Mucosa of gallbladder (tissue), 1 donor: ENCODE measurements at regions not wholly inside any gene's neighbourhood (a gene's known extent, or its start where the extent isn't known, plus 50 kb on each side); places are given as distances from the start of the nearest gene placed in this dataset.
"Not testable (repeated sequence)": the region's sequence is repeated elsewhere in the genome, so short reads cannot be mapped to it uniquely, and the experiment has no call there.

ENCODE experiments used
- DNase-seq: peaks from one replicate; pipeline ENCODE4 v3.0.0-alpha.2; 2020; ENCODE audit warnings: low spot score
- donor health status: DM: no; HTN: no; CAD: no.

DNA sequence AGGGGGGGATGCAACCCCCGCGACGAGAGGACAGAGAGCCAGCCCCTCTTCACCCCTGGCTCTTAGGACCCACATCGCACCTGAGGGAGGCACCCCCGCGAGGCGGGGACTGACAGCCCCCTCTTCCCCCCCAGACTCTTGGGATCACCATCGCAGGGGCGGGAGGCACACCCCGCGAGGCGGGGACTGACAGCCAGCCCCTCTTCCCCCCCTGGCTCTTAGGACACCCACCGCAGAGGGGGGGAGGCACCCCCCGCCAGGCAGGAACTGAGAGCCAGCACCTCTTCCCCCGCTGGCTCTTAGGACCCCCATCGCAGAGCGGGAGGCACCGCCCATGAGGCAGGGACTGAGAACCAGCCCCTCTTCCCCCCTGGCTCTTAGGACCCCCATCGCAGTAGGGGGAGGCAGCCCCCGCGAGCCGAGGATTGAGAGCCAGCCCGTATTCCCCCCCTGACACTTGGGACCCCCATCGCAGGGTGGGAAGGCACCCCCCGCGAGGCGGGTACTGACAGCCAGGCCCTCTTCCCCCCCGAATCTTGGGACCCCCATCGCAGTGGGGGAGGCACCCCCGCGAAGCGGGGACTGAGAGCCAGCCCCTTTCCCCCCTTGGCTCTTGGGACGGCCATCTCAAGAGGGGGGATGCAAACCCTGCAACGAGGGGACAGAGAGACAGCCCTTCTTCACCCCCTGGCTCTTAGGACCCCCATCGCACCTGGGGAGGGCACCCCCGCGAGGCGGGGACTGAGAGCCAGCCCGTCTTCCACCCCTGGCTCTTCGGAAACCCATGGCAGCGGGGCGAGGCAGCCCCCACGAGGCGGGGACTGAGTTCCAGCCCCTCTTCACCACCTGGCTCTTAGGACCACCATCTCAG lies 2425.1 kb upstream of the PCDH20 start:
- no peak for DNase-seq

DNA sequence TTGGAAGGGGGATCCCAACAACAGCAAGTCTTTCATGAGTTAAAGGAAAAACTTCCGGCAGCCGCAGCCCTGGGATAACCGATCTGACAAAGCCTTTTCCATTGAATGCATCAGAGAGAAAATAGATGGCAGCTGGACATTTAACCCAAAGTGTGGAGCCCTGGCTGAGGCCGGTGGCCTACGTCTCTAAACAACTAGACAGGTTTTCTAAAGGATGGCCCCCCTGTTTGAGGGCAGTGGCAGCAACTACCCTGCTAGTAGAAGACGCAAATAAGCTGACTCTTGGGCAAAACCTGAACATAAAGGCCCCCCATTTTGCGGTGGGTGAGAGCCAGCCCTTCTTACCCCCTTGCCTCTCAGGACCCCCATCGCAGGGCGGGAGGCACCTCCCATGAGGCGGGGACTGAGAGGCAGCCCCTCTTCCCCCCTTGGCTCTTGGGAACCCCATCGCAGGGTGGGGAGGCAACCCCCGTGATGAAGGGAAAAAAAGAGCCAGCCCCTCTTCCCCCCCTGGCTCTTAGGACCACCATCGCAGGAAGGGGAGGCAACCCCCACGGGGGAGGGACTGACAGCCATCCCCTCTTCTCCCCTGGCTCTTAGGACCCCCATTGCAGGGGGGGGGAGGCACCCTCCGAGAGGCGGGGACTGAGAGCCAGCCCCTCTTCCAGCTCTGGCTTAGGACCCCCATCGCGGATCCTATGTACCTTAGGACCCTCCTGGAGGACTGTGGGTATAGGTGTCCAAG lies 2422.9 kb upstream of the PCDH20 start:
- DNase-seq = no peak

GRCh38 chr13:63837701-63838100 lies 2422.1 kb upstream of the PCDH20 start:
- DNase-seq = not testable (repeated sequence)

GRCh38 chr13:63829609-63830008 lies 2414.0 kb upstream of the PCDH20 start:
- not testable (repeated sequence) for DNase-seq

GRCh38 chr13:63821785-63822184 lies 2406.1 kb upstream of the PCDH20 start:
- not testable (repeated sequence) for DNase-seq

DNA sequence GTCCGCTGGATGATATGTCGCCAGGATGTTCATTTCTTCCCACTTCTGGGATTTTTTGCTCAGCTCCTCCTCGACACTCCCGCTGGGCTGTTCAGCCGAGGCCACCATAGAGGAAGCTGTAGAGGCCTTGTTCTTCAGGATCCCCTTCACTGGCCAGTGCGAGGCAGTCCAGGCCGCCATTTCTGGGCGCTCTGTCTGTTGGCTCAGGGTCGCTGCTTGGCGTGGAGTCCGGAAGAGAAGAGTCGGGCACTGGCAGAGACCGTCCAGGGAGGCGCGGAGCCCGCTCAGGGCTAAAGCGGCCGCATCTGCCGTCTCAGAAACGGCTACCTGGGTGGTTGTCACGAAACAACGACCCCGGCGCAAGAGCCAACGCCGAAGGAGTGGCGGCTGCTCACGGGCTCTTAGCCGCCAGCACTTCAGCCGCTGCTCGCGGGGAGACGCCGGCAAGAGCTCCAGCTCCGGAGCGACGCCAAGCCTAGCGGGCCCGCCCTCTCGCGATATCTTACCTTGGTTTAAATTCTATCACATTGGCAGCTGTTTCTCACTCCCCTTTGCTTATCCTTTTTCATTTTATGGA lies 2395.9 kb upstream of the PCDH20 start:
- not testable (repeated sequence) for DNase-seq

DNA sequence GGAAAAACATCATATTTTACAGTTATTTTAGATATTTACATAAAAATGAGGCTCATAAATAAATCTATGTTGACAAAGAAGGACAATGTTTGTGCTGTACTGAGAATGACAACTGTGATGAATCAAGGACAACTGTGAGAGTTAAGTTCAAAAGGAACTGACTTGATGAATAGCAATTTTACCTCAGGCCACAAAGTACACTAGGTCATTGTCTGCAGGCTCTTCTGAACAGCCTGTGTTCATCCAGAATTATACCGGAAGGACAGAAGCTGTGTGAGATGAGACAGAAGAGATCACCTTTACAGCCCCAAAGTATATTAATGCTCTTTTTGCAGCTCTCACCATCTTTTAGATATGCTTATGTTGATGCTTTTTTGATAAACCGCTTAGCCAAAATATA lies 2375.5 kb upstream of the PCDH20 start:
- DNase-seq = not testable (repeated sequence)

DNA sequence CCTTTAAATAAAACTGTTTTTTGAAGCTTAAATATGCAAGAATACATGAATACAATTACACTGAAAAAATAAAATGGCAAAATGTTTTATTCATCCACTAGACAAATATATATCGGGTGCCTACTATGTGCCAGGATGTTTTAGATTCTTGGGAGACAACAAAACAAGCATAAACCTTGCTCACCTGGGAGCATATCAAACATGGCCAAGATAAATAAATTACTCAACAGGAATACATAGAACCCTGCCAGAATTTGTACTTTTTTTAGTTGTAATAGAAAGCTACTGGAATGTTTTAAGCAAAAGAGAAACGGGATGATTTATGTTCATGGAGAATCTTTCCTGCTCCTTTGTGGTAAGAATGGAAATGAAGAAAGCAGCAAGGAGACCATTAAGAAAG lies 2358.5 kb upstream of the PCDH20 start:
- DNase-seq = no peak

DNA sequence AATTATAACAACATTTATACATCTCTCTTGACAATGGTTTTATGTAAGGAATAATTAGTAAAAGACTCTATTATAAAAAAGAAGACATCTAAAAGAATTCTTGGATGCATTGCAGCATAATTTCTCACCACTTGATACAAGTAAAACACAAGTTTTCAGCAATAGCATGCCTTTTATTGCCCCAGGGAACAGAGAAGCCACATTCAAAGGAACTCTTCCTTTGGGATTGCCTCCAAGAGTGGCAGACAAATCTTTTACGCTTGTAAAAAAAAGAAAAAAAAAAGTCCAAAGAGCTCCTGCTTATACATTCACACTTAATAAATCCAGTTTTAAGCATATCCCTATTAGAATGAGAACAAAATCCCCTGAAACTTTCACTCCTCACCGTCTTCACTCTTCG lies 2357.8 kb upstream of the PCDH20 start:
- DNase-seq = no peak

GRCh38 chr13:63757683-63758082 lies 2342.0 kb upstream of the PCDH20 start:
- DNase-seq = not testable (repeated sequence)

- DNase-seq = not testable (repeated sequence)
Measured at GRCh38 chr13:63749857-63750256, 2334.2 kb upstream of the PCDH20 start.

DNA sequence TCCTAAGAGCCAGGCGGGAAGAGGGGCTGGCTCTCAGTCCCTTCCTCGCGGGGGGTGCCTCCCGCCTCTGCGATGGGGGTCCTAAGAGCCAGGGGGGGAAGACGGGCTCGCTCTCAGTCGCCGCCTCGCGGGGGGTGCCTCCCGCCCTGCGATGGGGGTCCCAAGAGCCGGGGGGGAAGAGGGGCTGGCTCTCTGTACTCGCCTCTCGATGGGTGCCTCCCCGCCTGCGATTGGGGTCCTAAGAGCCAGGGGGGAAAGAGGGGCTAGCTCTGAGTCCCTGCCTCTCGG lies 2326.1 kb upstream of the PCDH20 start:
- not testable (repeated sequence) for DNase-seq

GRCh38 chr13:63741029-63741813 lies 2325.6 kb upstream of the PCDH20 start:
- DNase-seq = no peak

GRCh38 chr13:63739112-63739735 lies 2323.6 kb upstream of the PCDH20 start:
- DNase-seq = not testable (repeated sequence)

DNA sequence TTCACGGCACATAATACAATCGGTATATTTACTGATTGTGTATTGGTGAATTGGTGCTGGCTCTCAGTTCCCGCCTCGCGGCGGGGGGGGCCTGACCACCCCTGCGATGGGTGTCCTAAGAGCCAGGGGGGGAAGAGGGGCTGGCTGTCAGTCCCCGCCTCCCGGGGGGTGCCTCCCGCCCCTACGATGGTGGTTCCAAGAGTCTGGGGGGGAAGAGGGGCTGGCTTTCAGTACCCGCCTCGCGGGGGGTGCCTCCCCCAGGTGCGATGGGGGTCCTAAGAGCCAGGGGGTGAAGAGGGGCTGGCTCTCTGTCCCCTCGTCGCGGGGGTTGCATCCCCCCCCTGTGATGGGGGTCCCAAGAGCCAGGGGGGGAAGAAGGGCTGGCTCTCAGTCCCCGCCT lies 2321.8 kb upstream of the PCDH20 start:
- no peak for DNase-seq

DNA sequence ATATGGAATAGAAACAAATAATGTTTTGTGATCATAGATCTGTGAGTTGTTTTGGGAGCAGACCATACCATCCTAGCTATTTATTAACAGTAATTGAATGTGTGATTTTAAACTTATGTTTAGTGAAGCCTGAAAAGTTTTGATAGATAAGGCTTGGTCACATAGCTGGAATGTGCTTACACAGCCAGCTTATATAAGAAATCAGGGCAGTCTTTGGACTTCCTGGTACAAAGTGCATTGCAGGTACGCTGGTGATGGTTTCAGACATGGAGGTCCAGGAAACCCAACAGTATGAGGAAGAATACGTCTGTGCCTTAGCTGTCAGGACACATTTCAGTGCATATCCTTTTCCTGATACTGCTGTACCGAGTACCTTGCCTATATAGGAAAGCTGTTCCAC lies 2316.2 kb upstream of the PCDH20 start:
- peak; percentile 74 for DNase-seq

GRCh38 chr13:63712159-63712558 lies 2296.5 kb upstream of the PCDH20 start:
- not testable (repeated sequence) for DNase-seq

DNA sequence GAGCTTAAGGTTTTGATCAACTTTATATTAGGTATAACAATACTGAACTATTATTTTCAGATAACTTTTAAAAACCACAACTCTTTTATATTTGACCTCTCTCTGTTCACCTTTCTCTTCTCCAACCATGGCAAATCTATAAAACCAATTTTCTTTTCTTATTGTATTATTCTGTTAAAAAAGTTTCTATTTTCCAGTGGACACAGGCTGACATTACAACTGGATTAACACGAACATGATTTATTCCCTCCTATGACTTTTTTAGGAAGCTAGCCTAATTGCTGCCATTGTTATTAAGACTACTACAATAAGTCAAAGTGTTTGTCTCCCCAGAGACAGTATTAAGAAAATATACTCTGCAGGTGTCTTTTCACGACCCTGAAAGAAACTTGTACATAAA lies 2291.1 kb upstream of the PCDH20 start:
- no peak for DNase-seq

DNA sequence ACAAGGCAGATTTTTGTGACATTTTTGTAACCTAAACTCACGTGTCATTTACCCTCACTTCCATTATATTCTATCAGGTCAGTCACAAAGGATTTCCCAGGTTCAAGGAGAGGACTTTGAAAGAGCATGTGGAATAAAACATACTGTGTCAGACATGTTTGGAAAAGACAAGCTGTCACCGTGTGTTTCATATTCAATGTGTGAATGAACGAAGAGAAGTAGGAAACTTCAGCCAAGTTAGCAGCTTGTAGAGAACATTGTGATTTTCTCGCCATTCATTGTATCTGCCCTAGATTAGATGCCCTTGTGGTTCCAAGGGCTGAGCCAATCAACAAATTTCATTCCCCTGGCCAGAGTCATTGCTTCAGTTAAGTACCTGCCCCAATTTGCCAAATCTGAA lies 2288.9 kb upstream of the PCDH20 start:
- no peak for DNase-seq

DNA sequence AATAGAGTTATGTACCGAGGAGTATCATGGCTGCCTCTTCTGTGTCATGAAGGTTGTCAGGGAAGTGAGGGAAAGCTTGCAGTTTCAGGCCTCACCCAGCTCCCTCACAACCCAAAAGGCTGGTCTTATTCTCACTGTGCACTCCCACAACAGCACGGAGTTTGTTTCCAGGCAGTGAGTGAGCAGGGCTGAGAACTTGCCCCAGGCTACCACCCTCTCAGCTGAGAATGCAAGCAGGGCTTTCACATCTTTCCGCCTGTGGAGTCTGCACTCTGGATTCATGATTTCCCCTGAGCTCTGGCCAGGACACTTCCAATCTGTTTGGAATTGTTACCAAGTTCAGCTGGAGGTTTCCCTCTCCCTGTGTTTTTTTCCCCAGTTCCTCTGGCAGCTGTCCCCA lies 2284.7 kb upstream of the PCDH20 start:
- no peak for DNase-seq

- no peak for DNase-seq
Measured at GRCh38 chr13:63699948-63700347, 2284.3 kb upstream of the PCDH20 start.

GRCh38 chr13:63696055-63696454 lies 2280.4 kb upstream of the PCDH20 start:
- no peak for DNase-seq
